GM12801 (cell line): ENCODE measurements at regions not wholly inside any gene's neighbourhood (a gene's known extent, or its start where the extent isn't known, plus 50 kb on each side); places are given as distances from the start of the nearest gene placed in this dataset.

Source experiments
- TF ChIP-seq, protein P1 (sequence below): IDR thresholded peaks from one replicate; pipeline ENCODE4 v1.5.1; 2011; ENCODE audit warnings: control low read depth; ENCODE audit not compliant: insufficient read length; ENCODE audit errors: extremely low read depth

DNA sequence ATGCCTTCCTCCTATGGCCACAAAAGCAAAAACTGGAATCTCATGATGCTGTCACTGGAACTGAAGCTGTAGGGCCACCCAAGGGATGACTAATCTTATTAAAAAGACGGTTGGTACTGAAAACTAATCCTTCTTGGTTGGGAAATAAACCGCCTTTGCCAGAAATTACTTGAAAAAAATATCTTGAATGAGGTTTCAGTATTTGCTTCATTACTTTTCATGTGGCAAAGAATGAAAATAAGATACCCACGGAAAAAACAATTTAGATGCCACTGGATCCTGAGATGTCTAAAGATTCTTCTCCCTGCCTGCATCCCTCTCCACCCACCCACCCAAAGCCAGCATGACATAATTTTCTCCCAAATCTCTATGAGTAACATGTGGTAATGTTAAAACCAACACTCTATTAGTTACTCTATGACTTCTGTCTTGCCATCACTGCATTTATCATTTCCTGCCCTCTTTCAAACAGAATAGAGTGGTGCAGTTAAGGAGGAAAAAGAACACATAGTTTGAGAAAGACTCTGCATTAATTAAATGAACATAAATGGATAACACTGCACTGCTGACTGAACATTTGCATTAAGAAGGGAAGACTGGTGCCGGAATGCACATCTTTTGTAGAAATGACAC is 111.8 kb upstream of the DPH6 start:
- TF ChIP-seq, protein P1, sequence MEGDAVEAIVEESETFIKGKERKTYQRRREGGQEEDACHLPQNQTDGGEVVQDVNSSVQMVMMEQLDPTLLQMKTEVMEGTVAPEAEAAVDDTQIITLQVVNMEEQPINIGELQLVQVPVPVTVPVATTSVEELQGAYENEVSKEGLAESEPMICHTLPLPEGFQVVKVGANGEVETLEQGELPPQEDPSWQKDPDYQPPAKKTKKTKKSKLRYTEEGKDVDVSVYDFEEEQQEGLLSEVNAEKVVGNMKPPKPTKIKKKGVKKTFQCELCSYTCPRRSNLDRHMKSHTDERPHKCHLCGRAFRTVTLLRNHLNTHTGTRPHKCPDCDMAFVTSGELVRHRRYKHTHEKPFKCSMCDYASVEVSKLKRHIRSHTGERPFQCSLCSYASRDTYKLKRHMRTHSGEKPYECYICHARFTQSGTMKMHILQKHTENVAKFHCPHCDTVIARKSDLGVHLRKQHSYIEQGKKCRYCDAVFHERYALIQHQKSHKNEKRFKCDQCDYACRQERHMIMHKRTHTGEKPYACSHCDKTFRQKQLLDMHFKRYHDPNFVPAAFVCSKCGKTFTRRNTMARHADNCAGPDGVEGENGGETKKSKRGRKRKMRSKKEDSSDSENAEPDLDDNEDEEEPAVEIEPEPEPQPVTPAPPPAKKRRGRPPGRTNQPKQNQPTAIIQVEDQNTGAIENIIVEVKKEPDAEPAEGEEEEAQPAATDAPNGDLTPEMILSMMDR = no peak

DNA sequence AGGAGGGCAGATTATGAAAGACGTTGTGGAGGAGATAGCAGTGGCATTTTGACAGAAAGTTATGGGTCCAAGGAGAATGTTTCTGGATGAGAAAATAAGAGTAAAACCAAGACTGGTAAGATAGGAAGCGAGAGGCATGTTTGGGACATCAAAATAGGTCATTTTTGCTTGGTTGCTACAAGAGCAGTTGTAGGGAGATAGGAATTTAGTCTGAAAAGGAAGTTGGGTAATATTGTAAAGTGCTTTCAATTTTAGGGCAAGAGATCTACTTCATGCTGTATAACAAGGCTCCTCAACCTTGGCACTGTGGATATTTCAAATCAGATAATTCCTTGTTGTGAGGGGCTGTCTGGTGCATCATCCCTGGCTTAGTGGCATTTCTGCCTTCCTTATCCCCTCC is 118.0 kb upstream of the DPH6 start:
- TF ChIP-seq, protein P1 = no peak

DNA sequence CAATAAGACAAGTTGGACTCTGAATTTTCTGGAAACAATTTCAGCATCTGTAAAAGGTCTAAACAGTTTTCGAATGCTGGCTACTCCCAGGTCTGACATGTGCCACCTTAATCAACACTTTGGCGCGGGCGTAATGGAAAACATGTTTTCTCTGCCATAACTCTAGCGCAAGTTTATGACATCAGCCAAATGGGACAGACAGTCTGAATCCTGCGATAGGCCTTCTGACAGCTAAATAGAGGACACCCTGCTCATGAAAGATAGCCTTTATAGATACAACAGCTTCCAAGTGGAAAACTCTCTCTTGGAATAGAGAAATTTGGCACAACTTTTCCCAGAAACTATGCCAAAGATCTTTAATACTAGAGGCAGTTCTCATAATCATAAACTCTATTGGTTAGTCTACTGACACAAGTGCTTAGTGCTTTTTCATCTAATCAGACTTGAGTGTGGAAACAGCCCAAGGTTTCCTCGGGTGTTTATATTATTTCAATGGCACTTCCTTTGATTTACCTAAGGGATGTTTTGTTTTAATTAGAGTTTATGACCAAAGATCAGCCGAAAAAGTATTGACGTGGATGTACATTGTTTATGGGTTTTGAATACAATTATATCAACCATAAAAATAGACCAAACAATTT is 120.1 kb upstream of the DPH6 start:
- TF ChIP-seq, protein P1 = no peak

DNA sequence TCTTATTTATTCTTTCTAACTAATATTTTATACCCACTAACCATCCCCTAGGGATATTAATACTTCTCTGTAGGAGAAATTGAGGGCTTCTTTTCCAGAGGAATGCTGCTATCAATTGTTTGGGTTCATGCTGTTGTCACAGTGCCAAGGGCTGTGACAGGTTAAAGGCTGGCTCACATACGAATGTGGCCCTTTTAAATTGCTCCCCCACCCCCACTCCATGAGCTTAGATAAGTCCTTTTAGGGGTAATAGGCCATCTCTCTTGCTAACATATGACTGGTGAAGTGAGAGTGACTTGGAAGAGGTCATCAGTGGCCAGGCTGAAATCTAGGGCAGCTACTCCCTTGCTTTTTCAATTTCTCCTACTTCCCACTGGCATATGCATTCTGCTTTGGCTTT is 121.9 kb upstream of the DPH6 start:
- TF ChIP-seq, protein P1 = no peak

DNA sequence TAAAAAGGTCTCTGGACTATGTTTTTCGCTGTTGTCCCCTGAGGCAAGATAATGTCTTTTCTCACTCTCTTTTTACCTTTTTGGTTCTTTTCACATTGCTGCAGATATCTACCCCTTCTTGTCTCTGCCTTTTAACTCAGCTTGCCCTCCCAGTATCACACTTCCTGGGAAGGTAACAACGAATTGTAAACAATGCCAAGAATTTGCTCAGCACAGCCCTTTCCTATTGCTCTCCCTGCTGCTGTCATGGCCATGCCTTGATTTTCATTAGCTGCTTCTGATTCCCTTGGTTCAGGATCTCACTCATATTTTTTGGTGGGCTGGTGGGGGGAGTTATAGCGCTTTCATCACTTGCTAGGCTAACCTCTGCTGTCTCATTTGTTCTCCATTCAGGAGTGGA is 123.1 kb upstream of the DPH6 start:
- TF ChIP-seq, protein P1 = no peak

DNA sequence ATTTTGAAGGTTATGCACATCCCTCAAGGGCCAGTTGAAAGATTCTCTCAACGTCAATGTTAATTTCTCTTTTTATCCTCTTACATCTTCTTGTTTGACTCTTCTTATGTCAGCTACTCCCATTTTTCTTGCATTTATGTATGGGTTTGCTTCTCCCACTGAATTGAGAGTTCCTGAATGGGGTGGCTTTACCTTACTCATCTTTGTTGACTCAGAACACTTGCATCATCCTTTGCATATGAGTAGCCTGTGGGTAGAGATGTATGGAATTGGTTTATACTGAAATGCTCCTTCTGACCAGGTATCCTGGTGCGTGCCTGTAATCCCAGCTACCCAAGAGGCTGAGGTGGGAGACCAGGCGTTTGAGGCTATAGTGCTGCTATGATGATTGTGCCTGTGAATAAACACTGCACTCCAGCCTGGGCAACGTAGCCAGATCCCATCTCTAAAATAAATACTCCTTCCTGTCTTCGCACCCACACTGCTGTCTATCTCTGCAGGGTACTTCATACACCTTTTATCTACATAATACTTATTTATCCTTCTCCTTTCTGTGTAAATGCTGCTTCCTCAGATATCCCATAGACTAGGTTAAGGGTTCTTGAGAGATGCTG is 123.6 kb upstream of the DPH6 start:
- TF ChIP-seq, protein P1 = no peak

DNA sequence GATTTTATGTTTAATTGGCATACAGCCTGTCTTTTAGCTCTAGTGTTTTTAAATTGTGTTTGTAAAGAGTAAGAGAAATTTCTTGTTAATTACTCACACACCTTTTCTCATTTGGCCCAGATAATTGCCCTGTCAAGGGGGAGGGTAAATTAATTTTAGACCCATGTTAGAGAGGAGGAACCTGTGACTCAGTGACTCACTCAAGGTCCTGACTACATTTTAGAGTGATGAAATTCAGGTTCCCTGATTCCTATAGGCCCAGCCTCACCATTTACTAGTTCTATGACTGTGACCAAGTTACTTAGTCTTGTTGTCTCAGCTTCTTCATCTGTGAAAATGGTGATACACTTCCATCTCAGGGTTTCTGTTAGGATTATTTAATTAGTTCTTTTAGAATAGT is 125.2 kb upstream of the DPH6 start:
- TF ChIP-seq, protein P1 = no peak
